K562 (cell line): ENCODE measurements at regions not wholly inside any gene's neighbourhood (a gene's known extent, or its start where the extent isn't known, plus 50 kb on each side); places are given as distances from the start of the nearest gene placed in this dataset.

Experiments
- CBFA2T2 ChIP-seq: fragments of 450-650 bp; conservative IDR thresholded peaks from 2 replicates; pipeline ENCODE4 v1.6.1; 2017; ENCODE audit warnings: mild to moderate bottlenecking
- CCNT2 ChIP-seq: IDR thresholded peaks from 2 replicates; pipeline ENCODE4 v1.6.1; 2011; ENCODE audit warnings: borderline replicate concordance, low read depth, mild to moderate bottlenecking, moderate library complexity, mixed read lengths, low read length; ENCODE audit not compliant: insufficient read length; ENCODE audit errors: extremely low read depth
- DPF2 ChIP-seq: fragments of 450-650 bp; IDR thresholded peaks from 2 replicates; pipeline ENCODE4 v1.6.1; 2016
- EGR1 ChIP-seq: fragments of 450-650 bp; conservative IDR thresholded peaks from 2 replicates; pipeline ENCODE4 v1.6.1; 2017; ENCODE audit warnings: mild to moderate bottlenecking
- EHMT2 ChIP-seq: fragments of 450-650 bp; IDR thresholded peaks from 2 replicates; pipeline ENCODE4 v1.6.1; 2018; ENCODE audit warnings: antibody characterized with exemption
- ELF2 ChIP-seq: fragments of 250-450 bp; sonication (Bioruptor Pico); IDR thresholded peaks from 2 replicates; pipeline ENCODE4 v1.5.0; 2021; ENCODE audit warnings: mild to moderate bottlenecking
- EP300 ChIP-seq: IDR thresholded peaks from 2 replicates; pipeline ENCODE4 v1.6.1; 2012; ENCODE audit warnings: low read length, improper control_type of control experiment
- GATA2 ChIP-seq: sonication (generic); formaldehyde crosslinking; IDR thresholded peaks from 2 replicates; pipeline ENCODE4 v1.4.0; 2020; ENCODE audit warnings: mild to moderate bottlenecking, missing genetic modification reagents
- L3MBTL2 ChIP-seq: fragments of 450-650 bp; IDR thresholded peaks from 2 replicates; pipeline ENCODE4 v1.6.1; 2016; ENCODE audit warnings: mild to moderate bottlenecking, moderate library complexity
- NCOR1 ChIP-seq: fragments of 450-650 bp; IDR thresholded peaks from 2 replicates; pipeline ENCODE4 v1.6.1; 2016; ENCODE audit warnings: mild to moderate bottlenecking, moderate library complexity
- NFRKB ChIP-seq: fragments of 450-650 bp; IDR thresholded peaks from 2 replicates; pipeline ENCODE4 v1.6.1; 2016; ENCODE audit warnings: low read depth
- SMARCA4 ChIP-seq: fragments of 450-650 bp; IDR thresholded peaks from 2 replicates; pipeline ENCODE4 v1.6.1; 2016
- SMARCC2 ChIP-seq: fragments of 450-650 bp; IDR thresholded peaks from 2 replicates; pipeline ENCODE4 v1.6.1; 2017; ENCODE audit warnings: antibody characterized with exemption, moderate library complexity, mild to moderate bottlenecking, low read depth
- SOX6 ChIP-seq: fragments of 450-650 bp; IDR thresholded peaks from 2 replicates; pipeline ENCODE4 v1.6.1; 2014; ENCODE audit warnings: mild to moderate bottlenecking
- TBL1XR1 ChIP-seq, 2 experiments: IDR thresholded peaks; 2 replicates each; pipeline ENCODE4 v1.6.1; 2012; ENCODE audit warnings: improper control_type of control experiment in 2 of 2, low read length in 2 of 2, mild to moderate bottlenecking in 1 of 2
- ZNF23 ChIP-seq: fragments of 250-450 bp; sonication (Bioruptor Pico); IDR thresholded peaks from 2 replicates; pipeline ENCODE4 v1.4.0; 2020; ENCODE audit warnings: mild to moderate bottlenecking
- TF ChIP-seq, protein P1 (sequence below): fragments of 250-450 bp; sonication (Bioruptor Pico); IDR thresholded peaks from 2 replicates; pipeline ENCODE4 v1.9.0; 2021; ENCODE audit warnings: mild to moderate bottlenecking, inconsistent platforms
- TF ChIP-seq, protein P2 (sequence below): fragments of 450-650 bp; IDR thresholded peaks from 2 replicates; pipeline ENCODE4 v1.6.1; 2016; ENCODE audit warnings: antibody characterized with exemption
- TF ChIP-seq, protein P3 (sequence below), 2 experiments: IDR thresholded peaks; 2 replicates each; pipeline ENCODE4 v1.6.1; 2011; ENCODE audit warnings: borderline replicate concordance in 1 of 2, control low read depth in 1 of 2, low read depth in 1 of 2, low read length in 1 of 2, mild to moderate bottlenecking in 1 of 2, mixed read lengths in 1 of 2, moderate library complexity in 1 of 2; ENCODE audit not compliant: insufficient read depth in 1 of 2, insufficient read length in 1 of 2, poor library complexity in 1 of 2, severe bottlenecking in 1 of 2; ENCODE audit errors: extremely low read depth in 1 of 2

- TF ChIP-seq, protein P1, sequence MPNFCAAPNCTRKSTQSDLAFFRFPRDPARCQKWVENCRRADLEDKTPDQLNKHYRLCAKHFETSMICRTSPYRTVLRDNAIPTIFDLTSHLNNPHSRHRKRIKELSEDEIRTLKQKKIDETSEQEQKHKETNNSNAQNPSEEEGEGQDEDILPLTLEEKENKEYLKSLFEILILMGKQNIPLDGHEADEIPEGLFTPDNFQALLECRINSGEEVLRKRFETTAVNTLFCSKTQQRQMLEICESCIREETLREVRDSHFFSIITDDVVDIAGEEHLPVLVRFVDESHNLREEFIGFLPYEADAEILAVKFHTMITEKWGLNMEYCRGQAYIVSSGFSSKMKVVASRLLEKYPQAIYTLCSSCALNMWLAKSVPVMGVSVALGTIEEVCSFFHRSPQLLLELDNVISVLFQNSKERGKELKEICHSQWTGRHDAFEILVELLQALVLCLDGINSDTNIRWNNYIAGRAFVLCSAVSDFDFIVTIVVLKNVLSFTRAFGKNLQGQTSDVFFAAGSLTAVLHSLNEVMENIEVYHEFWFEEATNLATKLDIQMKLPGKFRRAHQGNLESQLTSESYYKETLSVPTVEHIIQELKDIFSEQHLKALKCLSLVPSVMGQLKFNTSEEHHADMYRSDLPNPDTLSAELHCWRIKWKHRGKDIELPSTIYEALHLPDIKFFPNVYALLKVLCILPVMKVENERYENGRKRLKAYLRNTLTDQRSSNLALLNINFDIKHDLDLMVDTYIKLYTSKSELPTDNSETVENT (CRISPR knock-in tag), result no peak
- TF ChIP-seq ZNF23, result no peak
- TF ChIP-seq DPF2, result peak; percentile 89
- peak; percentile 83 for TF ChIP-seq SMARCA4
- TF ChIP-seq, protein P2, sequence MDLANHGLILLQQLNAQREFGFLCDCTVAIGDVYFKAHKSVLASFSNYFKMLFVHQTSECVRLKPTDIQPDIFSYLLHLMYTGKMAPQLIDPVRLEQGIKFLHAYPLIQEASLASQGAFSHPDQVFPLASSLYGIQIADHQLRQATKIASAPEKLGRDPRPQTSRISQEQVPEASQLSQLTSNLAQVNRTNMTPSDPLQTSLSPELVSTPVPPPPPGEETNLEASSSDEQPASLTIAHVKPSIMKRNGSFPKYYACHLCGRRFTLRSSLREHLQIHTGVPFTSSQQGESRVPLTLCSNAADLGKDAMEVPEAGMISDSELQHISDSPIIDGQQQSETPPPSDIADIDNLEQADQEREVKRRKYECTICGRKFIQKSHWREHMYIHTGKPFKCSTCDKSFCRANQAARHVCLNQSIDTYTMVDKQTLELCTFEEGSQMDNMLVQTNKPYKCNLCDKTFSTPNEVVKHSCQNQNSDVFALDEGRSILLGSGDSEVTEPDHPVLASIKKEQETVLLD, result 0 out of 2 replicates have a peak, but pooled peaks have one; percentile 15
- TF ChIP-seq EGR1, result peak; percentile 62
- TF ChIP-seq EHMT2, result peak; percentile 10; the same call in 1 of the 2 replicates
- TF ChIP-seq TBL1XR1 (IDR thresholded peaks at IDR 0.05; ENCODE audit: low read length in 2 of 2), result 0 out of 4 replicates have a peak, but pooled peaks of 1 of the 2 experiments have one; percentile 35
- TF ChIP-seq, protein P3, sequence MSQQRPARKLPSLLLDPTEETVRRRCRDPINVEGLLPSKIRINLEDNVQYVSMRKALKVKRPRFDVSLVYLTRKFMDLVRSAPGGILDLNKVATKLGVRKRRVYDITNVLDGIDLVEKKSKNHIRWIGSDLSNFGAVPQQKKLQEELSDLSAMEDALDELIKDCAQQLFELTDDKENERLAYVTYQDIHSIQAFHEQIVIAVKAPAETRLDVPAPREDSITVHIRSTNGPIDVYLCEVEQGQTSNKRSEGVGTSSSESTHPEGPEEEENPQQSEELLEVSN (IDR thresholded peaks at IDR 0.05; ENCODE audit: borderline replicate concordance in 1 of 2, extremely low read depth in 1 of 2, insufficient read depth in 1 of 2, insufficient read length in 1 of 2, low read depth in 1 of 2, low read length in 1 of 2, poor library complexity in 1 of 2, severe bottlenecking in 1 of 2), result peak; percentile 46 to 51
- no peak for TF ChIP-seq ELF2 (CRISPR knock-in tag)
- peak; percentile 85 for TF ChIP-seq CBFA2T2
- peak; percentile 76 for TF ChIP-seq L3MBTL2
- TF ChIP-seq EP300, result peak; percentile 86
- peak; percentile 41; the same call in 1 of the 2 replicates for TF ChIP-seq GATA2 (CRISPR knock-in tag)
- TF ChIP-seq SMARCC2, result peak; percentile 62; the same call in 1 of the 2 replicates
- 0 out of 2 replicates have a peak, but pooled peaks have one; percentile 36 for TF ChIP-seq NFRKB
- TF ChIP-seq NCOR1, result peak; percentile 86
- peak; percentile 80 for TF ChIP-seq CCNT2
- TF ChIP-seq SOX6, result peak; percentile 43; the same call in 1 of the 2 replicates
These were observed 155.5 kb upstream of the GRIN3A start (continued) for GRCh38 chr9:101893661-101894646.
